K562 (cell line): ENCODE measurements at regions not wholly inside any gene's neighbourhood (a gene's known extent, or its start where the extent isn't known, plus 50 kb on each side); places are given as distances from the start of the nearest gene placed in this dataset.

Experiments used
- ATAC-seq: fragments of 200-7000 bp; cut with Tn5 transposase; 3 replicates; pipeline ENCODE4 v1.9.1; 2020; ENCODE audit warnings: moderate library complexity
- BruUV-seq: library from RNA; stranded (reverse); fragments of 400-500 nt; replicated peaks from 2 replicates; lab custom pipeline; 2021; lab: Mats Ljungman, UMichigan
- CTCF ChIA-PET: fragments of 300-600 bp; formaldehyde crosslinking; extraction: SDS; loops from one replicate; lab custom pipeline; 2021; ENCODE audit warnings: low intra/inter-chr PET ratio; lab: Yijun Ruan, JAX
- POLR2A ChIA-PET: fragments of 300-600, 350-650 bp; sonication (Branson Sonifier 250); formaldehyde crosslinking; extraction: SDS; loops from one replicate; lab custom pipeline; 2021; ENCODE audit warnings: antibody characterized with exemption, inconsistent platforms; lab: Yijun Ruan, JAX
- DNase-seq, 4 experiments: peaks; one replicate each; pipeline versions ENCODE4 v3.0.0 to v3.0.0-alpha.2; 2011 to 2018; ENCODE audit warnings: low spot score in 3 of 4, mixed read lengths in 3 of 4; ENCODE audit errors: extremely low read depth in 1 of 4
- FAIRE-seq: peaks from 2 replicates; lab custom pipeline; 2011; peaks lifted over from hg19 to GRCh38; lab: Jason Lieb, UNC
- H2AFZ ChIP-seq: 2 replicates; pipeline ENCODE4 v1.6.0; 2011; ENCODE audit warnings: low read depth, low read length, control low read depth, inconsistent platforms
- H3K27ac ChIP-seq: fragments of 200-600 bp; 3 replicates; pipeline ENCODE4 v1.8.0; 2011; ENCODE audit warnings: low read depth, mild to moderate bottlenecking, control low read depth, inconsistent platforms, low read length, moderate library complexity, mixed read lengths; ENCODE audit errors: extremely low read depth
- H3K27me3 ChIP-seq, 2 experiments: fragments of 300-600 bp in 1 of 2; 2 replicates in 1 of 2; 3 replicates in 1 of 2; pipeline versions ENCODE4 v1.6.0 to v1.8.0; 2011; ENCODE audit warnings: inconsistent platforms in 2 of 2, low read length in 2 of 2, mild to moderate bottlenecking in 1 of 2, mixed read lengths in 1 of 2, moderate library complexity in 1 of 2; ENCODE audit not compliant: control insufficient read depth in 2 of 2, insufficient read depth in 2 of 2
- H3K36me3 ChIP-seq: fragments of 300-600 bp; 3 replicates; pipeline ENCODE4 v1.8.0; 2011; ENCODE audit warnings: mild to moderate bottlenecking, low read length, inconsistent platforms; ENCODE audit not compliant: control insufficient read depth, insufficient read depth
- H3K4me1 ChIP-seq, 2 experiments: fragments of 200-600 bp in 1 of 2; replicated peaks in 1 of 2; 2 replicates in 1 of 2; 3 replicates in 1 of 2; pipeline versions ENCODE4 v1.5.1 to v1.8.0; 2011; ENCODE audit warnings: inconsistent platforms in 2 of 2, low read length in 2 of 2, mild to moderate bottlenecking in 1 of 2, mixed read lengths in 1 of 2, moderate library complexity in 1 of 2; ENCODE audit not compliant: control insufficient read depth in 2 of 2, insufficient read depth in 2 of 2
- H3K4me2 ChIP-seq: 2 replicates; pipeline ENCODE4 v1.6.1; 2011; ENCODE audit warnings: low read length, control low read depth, inconsistent platforms, mixed read lengths; ENCODE audit not compliant: insufficient read depth
- H3K4me3 ChIP-seq: fragments of 200-600 bp; sonication (generic), shearing (Covaris generic); 2 replicates; pipeline ENCODE4 v1.5.1; 2016; ENCODE audit warnings: control low read depth, inconsistent platforms
- H3K79me2 ChIP-seq: fragments of 200-600 bp; 3 replicates; pipeline ENCODE4 v1.8.0; 2011; ENCODE audit warnings: low read length, inconsistent platforms; ENCODE audit not compliant: control insufficient read depth, insufficient read depth
- H3K9ac ChIP-seq, 2 experiments: 2 replicates each; pipeline versions ENCODE4 v1.6.0 to v1.6.1; 2011; ENCODE audit warnings: low read depth in 2 of 2, low read length in 2 of 2, control low read depth in 1 of 2, inconsistent platforms in 1 of 2, mild to moderate bottlenecking in 1 of 2, mixed read lengths in 1 of 2; ENCODE audit not compliant: insufficient read depth in 1 of 2
- H3K9me1 ChIP-seq: one replicate; pipeline ENCODE4 v1.6.0; 2011; ENCODE audit warnings: inconsistent platforms, mild to moderate bottlenecking, low read length, moderate library complexity; ENCODE audit not compliant: control insufficient read depth, insufficient read depth
- H3K9me3 ChIP-seq: replicated peaks from 2 replicates; pipeline ENCODE4 v1.5.1; 2011; ENCODE audit warnings: low read depth, low read length, inconsistent platforms; ENCODE audit not compliant: control insufficient read depth, insufficient read depth
- H4K20me1 ChIP-seq: replicated peaks from 2 replicates; pipeline ENCODE4 v1.6.1; 2011; ENCODE audit warnings: low read length, inconsistent platforms, mixed read lengths; ENCODE audit not compliant: control insufficient read depth, insufficient read depth
- AFF1 ChIP-seq, 2 experiments: fragments of 450-650 bp; IDR thresholded peaks; 2 replicates each; pipeline ENCODE4 v1.6.1; 2018; ENCODE audit warnings: mild to moderate bottlenecking in 2 of 2, low read depth in 1 of 2; ENCODE audit not compliant: partially characterized antibody in 2 of 2
- ATF2 ChIP-seq: sonication (generic); formaldehyde crosslinking; IDR thresholded peaks from 2 replicates; pipeline ENCODE4 v1.8.1; 2022; ENCODE audit warnings: missing genetic modification reagents
- CLOCK ChIP-seq: fragments of 250-450 bp; sonication (Bioruptor Pico); IDR thresholded peaks from 2 replicates; pipeline ENCODE4 v1.4.0; 2020; ENCODE audit warnings: mild to moderate bottlenecking, moderate library complexity, borderline replicate concordance
- CTCFL ChIP-seq: IDR thresholded peaks from 2 replicates; pipeline ENCODE4 v1.6.1; 2011; ENCODE audit warnings: borderline replicate concordance, low read depth, mild to moderate bottlenecking, moderate library complexity, low read length; ENCODE audit not compliant: insufficient read depth, poor library complexity, severe bottlenecking
- CXXC5 ChIP-seq: fragments of 250-450 bp; sonication (Bioruptor Pico); IDR thresholded peaks from 2 replicates; pipeline ENCODE4 v1.8.0; 2022; ENCODE audit warnings: inconsistent platforms, mild to moderate bottlenecking, moderate library complexity
- HOXB6 ChIP-seq: fragments of 250-450 bp; sonication (Bioruptor Pico); IDR thresholded peaks from 2 replicates; pipeline ENCODE4 v1.5.1; 2022; ENCODE audit warnings: mild to moderate bottlenecking, borderline replicate concordance
- PURB ChIP-seq: sonication (generic); formaldehyde crosslinking; IDR thresholded peaks from 2 replicates; pipeline ENCODE4 v1.9.0; 2021; ENCODE audit warnings: low read depth, mild to moderate bottlenecking, missing genetic modification reagents
- TBL1XR1 ChIP-seq, 2 experiments: IDR thresholded peaks; 2 replicates each; pipeline ENCODE4 v1.6.1; 2012; ENCODE audit warnings: improper control_type of control experiment in 2 of 2, low read length in 2 of 2, mild to moderate bottlenecking in 1 of 2
- ZBTB17 ChIP-seq: fragments of 450-650 bp; formaldehyde crosslinking; IDR thresholded peaks from 2 replicates; pipeline ENCODE4 v1.4.0; 2020; ENCODE audit warnings: mild to moderate bottlenecking
- ZKSCAN1 ChIP-seq: fragments of 150-350 bp; IDR thresholded peaks from 2 replicates; pipeline ENCODE4 v1.6.1; 2016; ENCODE audit warnings: low read depth, low read length
- WGBS: fragments of 100-300 bp; shearing (Covaris generic); methylation state at CpG from one replicate; pipeline ENCODE4 v1.1.6; 2016; ENCODE audit warnings: low coverage, mixed read lengths; ENCODE audit not compliant: insufficient coverage; ENCODE audit errors: missing lambda C conversion rate; 5-methylcytosine and 5-hydroxymethylcytosine counted together
- in situ Hi-C: fragments of 300-500 bp; cut with MboI; formaldehyde crosslinking; loops from 4 replicates; pipeline ENCODE4 v1.15.0; 2018; ENCODE audit warnings: inconsistent platforms, mixed read lengths
- intact Hi-C: fragments of 100-400 bp; cut with micrococcal nuclease; formaldehyde crosslinking; loops from 2 replicates; pipeline ENCODE4 v1.14.2; 2022

- BruUV-seq = no TSS peak
- H3K79me2 ChIP-seq = no peaks in the 10 kb centered on the region
- H3K4me1 ChIP-seq = no peaks in the 10 kb centered on the region
- in situ Hi-C loops = no loop called here
- POLR2A ChIA-PET = no interaction called here
- intact Hi-C loops = no loop called here
- no peak for DNase-seq
- no peak overlapping the region for H3K4me3 ChIP-seq
- H4K20me1 ChIP-seq = no peaks in the 10 kb centered on the region
- H3K9me3 ChIP-seq = no peaks in the 10 kb centered on the region
- H3K27ac ChIP-seq = no peak overlapping the region
- H3K4me2 ChIP-seq = no peak overlapping the region
- no peak overlapping the region for H2AFZ ChIP-seq
- no peak for FAIRE-seq
- H3K9ac ChIP-seq = no peak overlapping the region
- H3K9me1 ChIP-seq = no peaks in the 10 kb centered on the region
- H3K36me3 ChIP-seq = no peaks in the 10 kb centered on the region
- ATAC-seq = no peak
- no peaks in the 10 kb centered on the region for H3K27me3 ChIP-seq
- CTCF ChIA-PET = no interaction called here
- WGBS = 3% methylated on average over 4 of the region's 4 CpGs
- TF ChIP-seq TBL1XR1 (IDR thresholded peaks at IDR 0.05; ENCODE audit: low read length in 2 of 2) (no peak), CXXC5 (CRISPR knock-in tag) (no peak), PURB (CRISPR knock-in tag) (no peak), CTCFL (no peak), HOXB6 (CRISPR knock-in tag) (no peak), CLOCK (CRISPR knock-in tag) (no peak), ATF2 (CRISPR knock-in tag) (no peak), ZBTB17 (CRISPR knock-in tag) (no peak), ZKSCAN1 (no peak), AFF1 (IDR thresholded peaks at IDR 0.05; ENCODE audit: low read depth in 1 of 2, partially characterized antibody in 2 of 2) (no peak)
These were observed 931.2 kb downstream of the AACS start for GRCh38 chr12:125996443-125996842.
